ENCODE measurements at regions not wholly inside any gene's neighbourhood (a gene's known extent, or its start where the extent isn't known, plus 50 kb on each side); places are given as distances from the start of the nearest gene placed in this dataset.

GRCh38 chr6:48541649-48542048 is 430.7 kb upstream of the PTCHD4 start:
- TF ChIP-seq CTCF (optimal IDR thresholded peaks at IDR 0.05 in 1 of 3, IDR thresholded peaks at IDR 0.05 in 1 of 3, conservative IDR thresholded peaks at IDR 0.05 in 1 of 3; ENCODE audit: extremely low read depth in 1 of 3, insufficient read depth in 2 of 3, low read length in 3 of 3) (no peak), EZH2 (IDR thresholded peaks at IDR 0.05; ENCODE audit: low read length) (no peak)

Measured in keratinocyte (primary cell).